ENCODE measurements at regions not wholly inside any gene's neighbourhood (a gene's known extent, or its start where the extent isn't known, plus 50 kb on each side); places are given as distances from the start of the nearest gene placed in this dataset.

GRCh38 chr11:96567176-96567575, 177.4 kb downstream of the JRKL start:
- no peak for ATAC-seq
- CTCF ChIA-PET = no interaction called here
- H3K4me2 ChIP-seq (ENCODE audit: control insufficient read depth, insufficient read depth) = no peak overlapping the region
- H3K4me1 ChIP-seq (ENCODE audit: control insufficient read depth, insufficient read depth, low read length) = no peaks in the 10 kb centered on the region
- no peaks in the 10 kb centered on the region for H3K36me3 ChIP-seq (ENCODE audit: control insufficient read depth in 2 of 2, insufficient read depth in 2 of 2, low read length in 1 of 2)
- FAIRE-seq = no peak
- no peaks in the 10 kb centered on the region for H3K9me3 ChIP-seq (replicated peaks; ENCODE audit: control insufficient read depth, insufficient read depth, low read length)
- no peak overlapping the region for H2AFZ ChIP-seq (ENCODE audit: control insufficient read depth, low read depth, low read length)
- H4K20me1 ChIP-seq (ENCODE audit: control insufficient read depth, insufficient read depth) = no peaks in the 10 kb centered on the region
- WGBS (ENCODE audit: insufficient coverage, insufficient replicate concordance, low lambda C conversion rate, missing lambda C conversion rate) = 81% methylated on average over 4 of the region's 4 CpGs
- BruUV-seq (replicated peaks) = no TSS peak
- H3K4me3 ChIP-seq = no peak overlapping the region
- H3K27me3 ChIP-seq (replicated peaks in 1 of 2; ENCODE audit: control insufficient read depth in 2 of 2, insufficient read depth in 2 of 2, low read length in 1 of 2) = no peaks in the 10 kb centered on the region
- RAD21 ChIA-PET (ENCODE audit: unreplicated experiment) = no interaction called here
- in situ Hi-C loops (cut with MboI) = no loop called here
- H3K9ac ChIP-seq (ENCODE audit: control insufficient read depth, insufficient read depth, low read length) = no peak overlapping the region
- intact Hi-C loops (cut with micrococcal nuclease; ENCODE audit: unreplicated experiment) = no loop called here
- DNase-seq (ENCODE audit: low read depth, low spot score) = no peak
- no peak overlapping the region for H3K27ac ChIP-seq (ENCODE audit: control insufficient read depth, insufficient read depth)
- no peak for TF ChIP-seq FOS (IDR thresholded peaks at IDR 0.05; ENCODE audit: borderline replicate concordance, extremely low read depth, insufficient read length)
- SMC1A ChIA-PET (ENCODE audit: uncharacterized antibody, unreplicated experiment) = no interaction called here
- POLR2A ChIA-PET = no interaction called here
- no peaks in the 10 kb centered on the region for H3K79me2 ChIP-seq (ENCODE audit: control insufficient read depth, insufficient read depth, low read length)

GRCh38 chr11:96567667-96568066, 177.9 kb downstream of the JRKL start:
- in situ Hi-C loops (cut with MboI) = no loop called here
- H3K9me3 ChIP-seq (replicated peaks; ENCODE audit: control insufficient read depth, insufficient read depth, low read length) = no peaks in the 10 kb centered on the region
- no peak for ATAC-seq
- TF ChIP-seq, protein P1, sequence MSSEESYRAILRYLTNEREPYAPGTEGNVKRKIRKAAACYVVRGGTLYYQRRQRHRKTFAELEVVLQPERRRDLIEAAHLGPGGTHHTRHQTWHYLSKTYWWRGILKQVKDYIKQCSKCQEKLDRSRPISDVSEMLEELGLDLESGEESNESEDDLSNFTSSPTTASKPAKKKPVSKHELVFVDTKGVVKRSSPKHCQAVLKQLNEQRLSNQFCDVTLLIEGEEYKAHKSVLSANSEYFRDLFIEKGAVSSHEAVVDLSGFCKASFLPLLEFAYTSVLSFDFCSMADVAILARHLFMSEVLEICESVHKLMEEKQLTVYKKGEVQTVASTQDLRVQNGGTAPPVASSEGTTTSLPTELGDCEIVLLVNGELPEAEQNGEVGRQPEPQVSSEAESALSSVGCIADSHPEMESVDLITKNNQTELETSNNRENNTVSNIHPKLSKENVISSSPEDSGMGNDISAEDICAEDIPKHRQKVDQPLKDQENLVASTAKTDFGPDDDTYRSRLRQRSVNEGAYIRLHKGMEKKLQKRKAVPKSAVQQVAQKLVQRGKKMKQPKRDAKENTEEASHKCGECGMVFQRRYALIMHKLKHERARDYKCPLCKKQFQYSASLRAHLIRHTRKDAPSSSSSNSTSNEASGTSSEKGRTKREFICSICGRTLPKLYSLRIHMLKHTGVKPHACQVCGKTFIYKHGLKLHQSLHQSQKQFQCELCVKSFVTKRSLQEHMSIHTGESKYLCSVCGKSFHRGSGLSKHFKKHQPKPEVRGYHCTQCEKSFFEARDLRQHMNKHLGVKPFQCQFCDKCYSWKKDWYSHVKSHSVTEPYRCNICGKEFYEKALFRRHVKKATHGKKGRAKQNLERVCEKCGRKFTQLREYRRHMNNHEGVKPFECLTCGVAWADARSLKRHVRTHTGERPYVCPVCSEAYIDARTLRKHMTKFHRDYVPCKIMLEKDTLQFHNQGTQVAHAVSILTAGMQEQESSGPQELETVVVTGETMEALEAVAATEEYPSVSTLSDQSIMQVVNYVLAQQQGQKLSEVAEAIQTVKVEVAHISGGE (CRISPR knock-in tag; IDR thresholded peaks at IDR 0.05) = no peak
- TF ChIP-seq, protein P2, sequence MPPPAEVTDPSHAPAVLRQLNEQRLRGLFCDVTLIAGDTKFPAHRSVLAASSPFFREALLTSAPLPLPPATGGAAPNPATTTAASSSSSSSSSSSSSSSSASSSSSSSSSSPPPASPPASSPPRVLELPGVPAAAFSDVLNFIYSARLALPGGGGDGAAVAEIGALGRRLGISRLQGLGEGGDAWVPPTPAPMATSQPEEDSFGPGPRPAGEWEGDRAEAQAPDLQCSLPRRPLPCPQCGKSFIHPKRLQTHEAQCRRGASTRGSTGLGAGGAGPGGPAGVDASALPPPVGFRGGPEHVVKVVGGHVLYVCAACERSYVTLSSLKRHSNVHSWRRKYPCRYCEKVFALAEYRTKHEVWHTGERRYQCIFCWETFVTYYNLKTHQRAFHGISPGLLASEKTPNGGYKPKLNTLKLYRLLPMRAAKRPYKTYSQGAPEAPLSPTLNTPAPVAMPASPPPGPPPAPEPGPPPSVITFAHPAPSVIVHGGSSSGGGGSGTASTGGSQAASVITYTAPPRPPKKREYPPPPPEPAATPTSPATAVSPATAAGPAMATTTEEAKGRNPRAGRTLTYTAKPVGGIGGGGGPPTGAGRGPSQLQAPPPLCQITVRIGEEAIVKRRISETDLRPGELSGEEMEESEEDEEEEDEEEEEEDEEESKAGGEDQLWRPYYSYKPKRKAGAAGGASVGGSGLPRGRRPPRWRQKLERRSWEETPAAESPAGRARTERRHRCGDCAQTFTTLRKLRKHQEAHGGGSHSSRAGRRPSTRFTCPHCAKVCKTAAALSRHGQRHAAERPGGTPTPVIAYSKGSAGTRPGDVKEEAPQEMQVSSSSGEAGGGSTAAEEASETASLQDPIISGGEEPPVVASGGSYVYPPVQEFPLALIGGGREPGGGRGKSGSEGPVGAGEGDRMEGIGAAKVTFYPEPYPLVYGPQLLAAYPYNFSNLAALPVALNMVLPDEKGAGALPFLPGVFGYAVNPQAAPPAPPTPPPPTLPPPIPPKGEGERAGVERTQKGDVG (CRISPR knock-in tag; IDR thresholded peaks at IDR 0.05) = no peak
- no peaks in the 10 kb centered on the region for H3K27me3 ChIP-seq (replicated peaks in 1 of 2; ENCODE audit: control insufficient read depth in 2 of 2, insufficient read depth in 2 of 2, low read length in 1 of 2)
- ChIA-PET SMC1A (ENCODE audit: uncharacterized antibody, unreplicated experiment) (no interaction called here), CTCF (no interaction called here), RAD21 (ENCODE audit: unreplicated experiment) (no interaction called here), POLR2A (no interaction called here)
- DNase-seq (ENCODE audit: low read depth, low spot score) = no peak
- no peak overlapping the region for H3K4me2 ChIP-seq (ENCODE audit: control insufficient read depth, insufficient read depth)
- H3K4me1 ChIP-seq (ENCODE audit: control insufficient read depth, insufficient read depth, low read length) = no peaks in the 10 kb centered on the region
- H3K36me3 ChIP-seq (ENCODE audit: control insufficient read depth in 2 of 2, insufficient read depth in 2 of 2, low read length in 1 of 2) = no peaks in the 10 kb centered on the region
- H4K20me1 ChIP-seq (ENCODE audit: control insufficient read depth, insufficient read depth) = no peaks in the 10 kb centered on the region
- no peak overlapping the region for H2AFZ ChIP-seq (ENCODE audit: control insufficient read depth, low read depth, low read length)
- H3K79me2 ChIP-seq (ENCODE audit: control insufficient read depth, insufficient read depth, low read length) = no peaks in the 10 kb centered on the region
- intact Hi-C loops (cut with micrococcal nuclease; ENCODE audit: unreplicated experiment) = no loop called here
- no peak overlapping the region for H3K4me3 ChIP-seq
- no peak overlapping the region for H3K27ac ChIP-seq (ENCODE audit: control insufficient read depth, insufficient read depth)
- 33% methylated on average over 3 of the region's 3 CpGs for WGBS (ENCODE audit: insufficient coverage, insufficient replicate concordance, low lambda C conversion rate, missing lambda C conversion rate)
- H3K9ac ChIP-seq (ENCODE audit: control insufficient read depth, insufficient read depth, low read length) = no peak overlapping the region
- no peak for FAIRE-seq
- BruUV-seq (replicated peaks) = no TSS peak

All from GM12878 (cell line).